ENCODE measurements at regions not wholly inside any gene's neighbourhood (a gene's known extent, or its start where the extent isn't known, plus 50 kb on each side); places are given as distances from the start of the nearest gene placed in this dataset.
A peak's percentile ranks its signal among the peaks of the same experiment; 100 is the strongest.

- no peak overlapping the region for H4K91ac ChIP-seq (ENCODE audit: low read depth, low read length, poor library complexity)
- no peak overlapping the region for H4K8ac ChIP-seq (ENCODE audit: low read depth, low read length)
- H3K9me3 ChIP-seq (replicated peaks in 1 of 2; ENCODE audit: control insufficient read depth in 2 of 2, insufficient read depth in 1 of 2, low read depth in 1 of 2, low read length in 2 of 2), result peaks cover 2% of the 10 kb centered on the region in 2 donors
- peak overlapping the region; percentile 15 for H2BK5ac ChIP-seq (ENCODE audit: low read length)
- no peak overlapping the region for H2BK120ac ChIP-seq (ENCODE audit: low read depth, low read length)
- H3K4me1 ChIP-seq (ENCODE audit: control insufficient read depth in 2 of 2, insufficient read depth in 1 of 2, low read depth in 1 of 2, low read length in 2 of 2), result peaks cover 7 to 10% of the 10 kb centered on the region in 2 donors
- no peak overlapping the region for H2BK12ac ChIP-seq (ENCODE audit: low read length)
- H3K4me2 ChIP-seq (ENCODE audit: insufficient read depth, low read length, poor library complexity, severe bottlenecking), result no peak overlapping the region
- H2AK5ac ChIP-seq (ENCODE audit: low read depth, low read length), result peak overlapping the region; percentile 43
- peaks cover 0 to 4% (median 0%) of the 10 kb centered on the region in 3 experiments for H3K27me3 ChIP-seq (ENCODE audit: control insufficient read depth in 3 of 3, insufficient read depth in 3 of 3, low read depth in 1 of 3, low read length in 3 of 3)
- H3K36me3 ChIP-seq (replicated peaks in 1 of 2; ENCODE audit: control insufficient read depth in 2 of 2, insufficient read depth in 2 of 2, low read length in 2 of 2), result no peaks in the 10 kb centered on the region
- H3K4ac ChIP-seq (ENCODE audit: low read length), result no peak overlapping the region
- H3K79me1 ChIP-seq (ENCODE audit: low read depth, low read length), result no peaks in the 10 kb centered on the region
- no peak overlapping the region for H3K9ac ChIP-seq (ENCODE audit: low read depth, low read length, poor library complexity)
- no peak overlapping the region for H3K14ac ChIP-seq (ENCODE audit: low read length)
- no peak for DNase-seq (ENCODE audit: low spot score)
- no peak overlapping the region for H3K23ac ChIP-seq (ENCODE audit: low read depth, low read length, poor library complexity)
- H2AFZ ChIP-seq (ENCODE audit: low read length), result no peak overlapping the region
- H2BK15ac ChIP-seq (ENCODE audit: low read length), result peak overlapping the region; percentile 11
- H3K27ac ChIP-seq (replicated peaks; ENCODE audit: low read length), result no peak overlapping the region
- no peak overlapping the region for H3K4me3 ChIP-seq (ENCODE audit: low read length in 2 of 2)
- no peak overlapping the region for H3K18ac ChIP-seq (ENCODE audit: low read length)
- WGBS, 2 donors (ENCODE audit: extremely low coverage in 2 of 2, insufficient read length in 2 of 2, insufficient replicate concordance in 1 of 2), result no CpG with 5 or more reads among the region's 3 CpGs
These were observed 176.6 kb downstream of the MRPL14 start for GRCh38 chr6:43950731-43951062.

- Histone ChIP-seq H3K9me3 (replicated peaks in 1 of 2; ENCODE audit: control insufficient read depth in 2 of 2, insufficient read depth in 1 of 2, low read depth in 1 of 2, low read length in 2 of 2) (peaks cover 4 to 5% of the 10 kb centered on the region in 2 donors), H3K14ac (ENCODE audit: low read length) (no peak overlapping the region), H2AK5ac (ENCODE audit: low read depth, low read length) (peak overlapping the region; percentile 43), H3K4me3 (ENCODE audit: low read length in 2 of 2) (no peak overlapping the region), H2BK120ac (ENCODE audit: low read depth, low read length) (no peak overlapping the region), H2AFZ (ENCODE audit: low read length) (no peak overlapping the region), H2BK15ac (ENCODE audit: low read length) (no peak overlapping the region), H3K23ac (ENCODE audit: low read depth, low read length, poor library complexity) (peak overlapping the region; percentile 16), H4K8ac (ENCODE audit: low read depth, low read length) (no peak overlapping the region), H3K18ac (ENCODE audit: low read length) (no peak overlapping the region), H3K27ac (replicated peaks; ENCODE audit: low read length) (no peak overlapping the region), H3K9ac (ENCODE audit: low read depth, low read length, poor library complexity) (no peak overlapping the region), H2BK5ac (ENCODE audit: low read length) (no peak overlapping the region), H3K4me2 (ENCODE audit: insufficient read depth, low read length, poor library complexity, severe bottlenecking) (no peak overlapping the region), H3K27me3 (ENCODE audit: control insufficient read depth in 3 of 3, insufficient read depth in 3 of 3, low read depth in 1 of 3, low read length in 3 of 3) (peaks cover 0 to 4% (median 0%) of the 10 kb centered on the region in 3 experiments), H3K36me3 (replicated peaks in 1 of 2; ENCODE audit: control insufficient read depth in 2 of 2, insufficient read depth in 2 of 2, low read length in 2 of 2) (no peaks in the 10 kb centered on the region), H3K4me1 (ENCODE audit: control insufficient read depth in 2 of 2, insufficient read depth in 1 of 2, low read depth in 1 of 2, low read length in 2 of 2) (peaks cover 7 to 10% of the 10 kb centered on the region in 2 donors), H2BK12ac (ENCODE audit: low read length) (peak overlapping the region; percentile 27), H3K79me1 (ENCODE audit: low read depth, low read length) (no peaks in the 10 kb centered on the region), H4K91ac (ENCODE audit: low read depth, low read length, poor library complexity) (no peak overlapping the region), H3K4ac (ENCODE audit: low read length) (no peak overlapping the region)
- WGBS, 2 donors (ENCODE audit: extremely low coverage in 2 of 2, insufficient read length in 2 of 2, insufficient replicate concordance in 1 of 2), result no CpG with 5 or more reads among the region's 11 CpGs
- no peak for DNase-seq (ENCODE audit: low spot score)
These were observed 177.1 kb downstream of the MRPL14 start for GRCh38 chr6:43950051-43950605.

GRCh38 chr6:43949551-43949991 lies 177.7 kb downstream of the MRPL14 start:
- Histone ChIP-seq H3K36me3 (replicated peaks in 1 of 2; ENCODE audit: control insufficient read depth in 2 of 2, insufficient read depth in 2 of 2, low read length in 2 of 2) (no peaks in the 10 kb centered on the region), H3K4me1 (ENCODE audit: control insufficient read depth in 2 of 2, insufficient read depth in 1 of 2, low read depth in 1 of 2, low read length in 2 of 2) (peaks cover 7 to 10% of the 10 kb centered on the region in 2 donors), H2BK15ac (ENCODE audit: low read length) (no peak overlapping the region), H3K9ac (ENCODE audit: low read depth, low read length, poor library complexity) (no peak overlapping the region), H3K9me3 (replicated peaks in 1 of 2; ENCODE audit: control insufficient read depth in 2 of 2, insufficient read depth in 1 of 2, low read depth in 1 of 2, low read length in 2 of 2) (peaks cover 5 to 6% of the 10 kb centered on the region in 2 donors), H2AFZ (ENCODE audit: low read length) (no peak overlapping the region), H2BK120ac (ENCODE audit: low read depth, low read length) (no peak overlapping the region), H3K79me1 (ENCODE audit: low read depth, low read length) (no peaks in the 10 kb centered on the region), H2BK12ac (ENCODE audit: low read length) (no peak overlapping the region), H3K23ac (ENCODE audit: low read depth, low read length, poor library complexity) (no peak overlapping the region), H3K27me3 (ENCODE audit: control insufficient read depth in 3 of 3, insufficient read depth in 3 of 3, low read depth in 1 of 3, low read length in 3 of 3) (peaks cover 0 to 4% (median 0%) of the 10 kb centered on the region in 3 experiments), H2AK5ac (ENCODE audit: low read depth, low read length) (no peak overlapping the region), H3K4me3 (ENCODE audit: low read length in 2 of 2) (no peak overlapping the region), H3K14ac (ENCODE audit: low read length) (no peak overlapping the region), H4K8ac (ENCODE audit: low read depth, low read length) (no peak overlapping the region), H3K18ac (ENCODE audit: low read length) (no peak overlapping the region), H3K4ac (ENCODE audit: low read length) (no peak overlapping the region), H3K4me2 (ENCODE audit: insufficient read depth, low read length, poor library complexity, severe bottlenecking) (no peak overlapping the region), H3K27ac (replicated peaks; ENCODE audit: low read length) (no peak overlapping the region), H2BK5ac (ENCODE audit: low read length) (no peak overlapping the region), H4K91ac (ENCODE audit: low read depth, low read length, poor library complexity) (no peak overlapping the region)
- DNase-seq (ENCODE audit: low spot score), result no peak
- no CpG with 5 or more reads among the region's 2 CpGs for WGBS, 2 donors (ENCODE audit: extremely low coverage in 2 of 2, insufficient read length in 2 of 2, insufficient replicate concordance in 1 of 2)

GRCh38 chr6:43948527-43949485 lies 178.4 kb downstream of the MRPL14 start:
- Histone ChIP-seq H3K18ac (ENCODE audit: low read length) (no peak overlapping the region), H3K27ac (replicated peaks; ENCODE audit: low read length) (no peak overlapping the region), H3K4me2 (ENCODE audit: insufficient read depth, low read length, poor library complexity, severe bottlenecking) (no peak overlapping the region), H2AFZ (ENCODE audit: low read length) (no peak overlapping the region), H4K91ac (ENCODE audit: low read depth, low read length, poor library complexity) (no peak overlapping the region), H3K4me1 (ENCODE audit: control insufficient read depth in 2 of 2, insufficient read depth in 1 of 2, low read depth in 1 of 2, low read length in 2 of 2) (peaks cover 7 to 10% of the 10 kb centered on the region in 2 donors), H3K27me3 (ENCODE audit: control insufficient read depth in 3 of 3, insufficient read depth in 3 of 3, low read depth in 1 of 3, low read length in 3 of 3) (peaks cover 0 to 4% (median 0%) of the 10 kb centered on the region in 3 experiments), H2BK12ac (ENCODE audit: low read length) (no peak overlapping the region), H3K9ac (ENCODE audit: low read depth, low read length, poor library complexity) (no peak overlapping the region), H3K4ac (ENCODE audit: low read length) (no peak overlapping the region), H2BK120ac (ENCODE audit: low read depth, low read length) (no peak overlapping the region), H2BK15ac (ENCODE audit: low read length) (no peak overlapping the region), H3K79me1 (ENCODE audit: low read depth, low read length) (no peaks in the 10 kb centered on the region), H4K8ac (ENCODE audit: low read depth, low read length) (no peak overlapping the region), H3K36me3 (replicated peaks in 1 of 2; ENCODE audit: control insufficient read depth in 2 of 2, insufficient read depth in 2 of 2, low read length in 2 of 2) (no peaks in the 10 kb centered on the region), H3K14ac (ENCODE audit: low read length) (no peak overlapping the region), H3K4me3 (ENCODE audit: low read length in 2 of 2) (no peak overlapping the region), H3K9me3 (replicated peaks in 1 of 2; ENCODE audit: control insufficient read depth in 2 of 2, insufficient read depth in 1 of 2, low read depth in 1 of 2, low read length in 2 of 2) (peaks cover 5 to 6% of the 10 kb centered on the region in 2 donors), H2AK5ac (ENCODE audit: low read depth, low read length) (no peak overlapping the region), H2BK5ac (ENCODE audit: low read length) (no peak overlapping the region), H3K23ac (ENCODE audit: low read depth, low read length, poor library complexity) (no peak overlapping the region)
- DNase-seq (ENCODE audit: low spot score), result no peak
- WGBS, 2 donors (ENCODE audit: extremely low coverage in 2 of 2, insufficient read length in 2 of 2, insufficient replicate concordance in 1 of 2), result no CpG with 5 or more reads among the region's 5 CpGs

Data from neuronal stem cell (in vitro differentiated cells).